SU-DHL-6 (cell line): ENCODE measurements at regions not wholly inside any gene's neighbourhood (a gene's known extent, or its start where the extent isn't known, plus 50 kb on each side); places are given as distances from the start of the nearest gene placed in this dataset.

Experiments
- EZH2phosphoT487 ChIP-seq: fragments of 200-600 bp; sonication (generic), shearing (Covaris generic); conservative IDR thresholded peaks from 2 replicates; pipeline ENCODE4 v1.6.1; 2018; ENCODE audit warnings: mild to moderate bottlenecking, antibody characterized with exemption, low read length, moderate library complexity, mixed read lengths
- TF ChIP-seq, protein P1 (sequence below): fragments of 200-600 bp; sonication (generic); IDR thresholded peaks from one replicate; pipeline ENCODE4 v1.5.1; 2017; ENCODE audit warnings: antibody characterized with exemption, mild to moderate bottlenecking, low read length, moderate library complexity; ENCODE audit not compliant: insufficient read depth, poor library complexity, severe bottlenecking

GRCh38 chr13:34356686-34357434 is 538.9 kb downstream of the RFC3 start:
- TF ChIP-seq, protein P1, sequence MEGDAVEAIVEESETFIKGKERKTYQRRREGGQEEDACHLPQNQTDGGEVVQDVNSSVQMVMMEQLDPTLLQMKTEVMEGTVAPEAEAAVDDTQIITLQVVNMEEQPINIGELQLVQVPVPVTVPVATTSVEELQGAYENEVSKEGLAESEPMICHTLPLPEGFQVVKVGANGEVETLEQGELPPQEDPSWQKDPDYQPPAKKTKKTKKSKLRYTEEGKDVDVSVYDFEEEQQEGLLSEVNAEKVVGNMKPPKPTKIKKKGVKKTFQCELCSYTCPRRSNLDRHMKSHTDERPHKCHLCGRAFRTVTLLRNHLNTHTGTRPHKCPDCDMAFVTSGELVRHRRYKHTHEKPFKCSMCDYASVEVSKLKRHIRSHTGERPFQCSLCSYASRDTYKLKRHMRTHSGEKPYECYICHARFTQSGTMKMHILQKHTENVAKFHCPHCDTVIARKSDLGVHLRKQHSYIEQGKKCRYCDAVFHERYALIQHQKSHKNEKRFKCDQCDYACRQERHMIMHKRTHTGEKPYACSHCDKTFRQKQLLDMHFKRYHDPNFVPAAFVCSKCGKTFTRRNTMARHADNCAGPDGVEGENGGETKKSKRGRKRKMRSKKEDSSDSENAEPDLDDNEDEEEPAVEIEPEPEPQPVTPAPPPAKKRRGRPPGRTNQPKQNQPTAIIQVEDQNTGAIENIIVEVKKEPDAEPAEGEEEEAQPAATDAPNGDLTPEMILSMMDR, result no peak
- TF ChIP-seq EZH2phosphoT487, result no peak
